H1 (cell line): ENCODE measurements at regions not wholly inside any gene's neighbourhood (a gene's known extent, or its start where the extent isn't known, plus 50 kb on each side); places are given as distances from the start of the nearest gene placed in this dataset.

Source experiments
- CTBP2 ChIP-seq: IDR thresholded peaks from 2 replicates; pipeline ENCODE4 v1.7.0; 2011; ENCODE audit warnings: borderline replicate concordance, mild to moderate bottlenecking, moderate library complexity, mixed read lengths, low read length; ENCODE audit not compliant: insufficient read depth, insufficient read length
- KDM1A ChIP-seq: fragments of 200-600, 300-600 bp; sonication (generic); IDR thresholded peaks from 2 replicates; pipeline ENCODE4 v1.7.1; 2016; ENCODE audit warnings: mild to moderate bottlenecking, low read length, borderline replicate concordance

GRCh38 chr3:81311321-81311720 lies 450.1 kb downstream of the GBE1 start (continued):
- TF ChIP-seq CTBP2 (no peak), KDM1A (no peak)
